H9 (cell line): ENCODE measurements at regions not wholly inside any gene's neighbourhood (a gene's known extent, or its start where the extent isn't known, plus 50 kb on each side); places are given as distances from the start of the nearest gene placed in this dataset.

ENCODE experiments used
- DNase-seq: peaks from one replicate; pipeline ENCODE4 v3.0.0-alpha.2; 2017
- H2AFZ ChIP-seq: one replicate; pipeline ENCODE4 v1.6.1; 2013; ENCODE audit warnings: mild to moderate bottlenecking, low read length, control low read depth, moderate library complexity
- H2AK5ac ChIP-seq: 2 replicates; pipeline ENCODE4 v1.6.1; 2013; ENCODE audit warnings: low read length, control low read depth, mixed read lengths; ENCODE audit not compliant: insufficient read length
- H2BK120ac ChIP-seq: one replicate; pipeline ENCODE4 v1.6.1; 2013; ENCODE audit warnings: low read depth, mild to moderate bottlenecking, low read length, control low read depth, inconsistent platforms; ENCODE audit not compliant: poor library complexity, severe bottlenecking
- H2BK12ac ChIP-seq: 2 replicates; pipeline ENCODE4 v1.6.1; 2013; ENCODE audit warnings: low read length, control low read depth, mixed read lengths, low read depth; ENCODE audit not compliant: insufficient read length
- H2BK15ac ChIP-seq: 2 replicates; pipeline ENCODE4 v1.6.1; 2013; ENCODE audit warnings: low read depth, low read length, control low read depth
- H2BK20ac ChIP-seq: one replicate; pipeline ENCODE4 v1.6.1; 2013; ENCODE audit warnings: low read depth, mild to moderate bottlenecking, low read length, control low read depth, inconsistent platforms; ENCODE audit not compliant: poor library complexity, severe bottlenecking
- H2BK5ac ChIP-seq: 2 replicates; pipeline ENCODE4 v1.6.1; 2013; ENCODE audit warnings: low read length, control low read depth, mixed read lengths; ENCODE audit not compliant: insufficient read length
- H3K14ac ChIP-seq: 2 replicates; pipeline ENCODE4 v1.6.1; 2013; ENCODE audit warnings: low read length, control low read depth; ENCODE audit not compliant: insufficient read depth
- H3K18ac ChIP-seq: 2 replicates; pipeline ENCODE4 v1.6.1; 2013; ENCODE audit warnings: low read depth, mild to moderate bottlenecking, mixed read lengths, low read length, control low read depth; ENCODE audit not compliant: insufficient read length
- H3K23ac ChIP-seq: 2 replicates; pipeline ENCODE4 v1.6.1; 2013; ENCODE audit warnings: low read length, control low read depth, mixed read lengths, low read depth; ENCODE audit not compliant: insufficient read length
- H3K23me2 ChIP-seq: 2 replicates; pipeline ENCODE4 v1.6.1; 2013; ENCODE audit warnings: low read depth, mild to moderate bottlenecking, mixed read lengths, low read length, control low read depth; ENCODE audit not compliant: insufficient read length, poor library complexity, severe bottlenecking
- H3K27ac ChIP-seq: 2 replicates; pipeline ENCODE4 v1.5.1; 2013; ENCODE audit warnings: low read length, control low read depth, mixed read lengths, low read depth; ENCODE audit not compliant: insufficient read length
- H3K27me3 ChIP-seq: 2 replicates; pipeline ENCODE4 v1.6.1; 2013; ENCODE audit warnings: low read length, control low read depth, inconsistent platforms; ENCODE audit not compliant: insufficient read depth
- H3K4ac ChIP-seq: 2 replicates; pipeline ENCODE4 v1.6.1; 2013; ENCODE audit warnings: low read depth, mild to moderate bottlenecking, control low read depth, inconsistent platforms, low read length, moderate library complexity
- H3K4me1 ChIP-seq: 2 replicates; pipeline ENCODE4 v1.6.1; 2013; ENCODE audit warnings: low read length, control low read depth, inconsistent platforms; ENCODE audit not compliant: insufficient read depth
- H3K4me2 ChIP-seq: 2 replicates; pipeline ENCODE4 v1.6.1; 2013; ENCODE audit warnings: low read length, control low read depth, mixed read lengths; ENCODE audit not compliant: insufficient read length, insufficient read depth
- H3K56ac ChIP-seq: 2 replicates; pipeline ENCODE4 v1.6.1; 2013; ENCODE audit warnings: low read depth, mild to moderate bottlenecking, mixed read lengths, low read length, control low read depth; ENCODE audit not compliant: insufficient read length
- H3K79me1 ChIP-seq: 2 replicates; pipeline ENCODE4 v1.6.1; 2013; ENCODE audit warnings: low read depth, mild to moderate bottlenecking, moderate library complexity, low read length, control low read depth, inconsistent platforms; ENCODE audit not compliant: insufficient read depth, poor library complexity, severe bottlenecking
- H3K79me2 ChIP-seq: 2 replicates; pipeline ENCODE4 v1.6.1; 2013; ENCODE audit warnings: low read length, control low read depth, inconsistent platforms; ENCODE audit not compliant: insufficient read depth
- H3K9ac ChIP-seq: 2 replicates; pipeline ENCODE4 v1.6.1; 2013; ENCODE audit warnings: low read length, control low read depth, mixed read lengths; ENCODE audit not compliant: insufficient read length; ENCODE audit errors: extremely low read depth
- H3K9me3 ChIP-seq: one replicate; pipeline ENCODE4 v1.6.1; 2013; ENCODE audit warnings: low read depth, low read length, inconsistent platforms; ENCODE audit not compliant: control insufficient read depth
- H3T11ph ChIP-seq: one replicate; pipeline ENCODE4 v1.6.1; 2013; ENCODE audit warnings: mild to moderate bottlenecking, low read length, control low read depth, inconsistent platforms
- H4K20me1 ChIP-seq: one replicate; pipeline ENCODE4 v1.6.1; 2013; ENCODE audit not compliant: control insufficient read depth, insufficient read length, insufficient read depth
- H4K5ac ChIP-seq: 2 replicates; pipeline ENCODE4 v1.6.1; 2013; ENCODE audit warnings: low read depth, mild to moderate bottlenecking, mixed read lengths, low read length, control low read depth; ENCODE audit not compliant: insufficient read length
- H4K8ac ChIP-seq: replicated peaks from 2 replicates; pipeline ENCODE4 v1.6.1; 2013; ENCODE audit warnings: low read length, control low read depth, mixed read lengths, low read depth; ENCODE audit not compliant: insufficient read length
- H4K91ac ChIP-seq: 2 replicates; pipeline ENCODE4 v1.6.1; 2013; ENCODE audit warnings: low read depth, mild to moderate bottlenecking, moderate library complexity, mixed read lengths, low read length, control low read depth; ENCODE audit not compliant: insufficient read length
- H3K27ac Mint-ChIP-seq, 3 experiments: 2 replicates in 2 of 3; 3 replicates in 1 of 3; pipeline ENCODE4 v1.8.0; 2020 to 2021; ENCODE audit warnings: mixed read lengths in 3 of 3, mild to moderate bottlenecking in 1 of 3, moderate library complexity in 1 of 3
- H3K27me3 Mint-ChIP-seq: 2 replicates; pipeline ENCODE4 v1.8.0; 2021; ENCODE audit warnings: low read depth, mild to moderate bottlenecking, moderate library complexity, mixed read lengths
- H3K36me3 Mint-ChIP-seq, 3 experiments: 2 replicates in 2 of 3; 3 replicates in 1 of 3; pipeline ENCODE4 v1.8.0; 2020 to 2021; ENCODE audit warnings: low read depth in 3 of 3, mixed read lengths in 3 of 3; ENCODE audit not compliant: insufficient read depth in 1 of 3
- H3K4me1 Mint-ChIP-seq, 2 experiments: 2 replicates each; pipeline ENCODE4 v1.8.0; 2020; ENCODE audit warnings: mixed read lengths in 2 of 2
- H3K4me3 Mint-ChIP-seq, 2 experiments: 2 replicates in 1 of 2; 3 replicates in 1 of 2; pipeline ENCODE4 v1.8.0; 2020 to 2021; ENCODE audit warnings: mild to moderate bottlenecking in 2 of 2, mixed read lengths in 2 of 2, moderate library complexity in 1 of 2
- H3K9me3 Mint-ChIP-seq, 2 experiments: 2 replicates in 1 of 2; 3 replicates in 1 of 2; pipeline ENCODE4 v1.8.0; 2020; ENCODE audit warnings: mild to moderate bottlenecking in 2 of 2, mixed read lengths in 2 of 2, moderate library complexity in 1 of 2
- CTCF ChIP-seq: fragments of 200-600 bp; sonication (generic); conservative IDR thresholded peaks from 3 replicates; pipeline ENCODE4 v1.8.0; 2021; ENCODE audit warnings: antibody characterized with exemption, mild to moderate bottlenecking
- WGBS: extraction: QIAGEN DNeasy Blood & Tissue Kit; methylation state at CpG from one replicate; pipeline ENCODE4 v1.1.7; 2013; ENCODE audit warnings: missing lambda C conversion rate, low lambda C conversion rate, mixed read lengths; ENCODE audit not compliant: insufficient read length; ENCODE audit errors: extremely low coverage; 5-methylcytosine and 5-hydroxymethylcytosine counted together

- no peaks in the 10 kb centered on the region for H3K23me2 ChIP-seq
- H3K4me1 ChIP-seq = no peaks in the 10 kb centered on the region; the same call in 1 of the 2 replicates
- H3T11ph ChIP-seq = no peak overlapping the region
- TF ChIP-seq CTCF = no peak
- no peak overlapping the region for H3K56ac ChIP-seq
- no peak overlapping the region for H3K23ac ChIP-seq
- no peak overlapping the region for H2BK20ac ChIP-seq
- no peaks in the 10 kb centered on the region for H4K20me1 ChIP-seq
- H3K27me3 Mint-ChIP-seq = no peaks in the 10 kb centered on the region
- peaks cover 0 to 4% of the 10 kb centered on the region in 2 experiments; a peak in 2 of 5 replicates for H3K9me3 Mint-ChIP-seq
- H3K9ac ChIP-seq = no peak overlapping the region
- no peaks in the 10 kb centered on the region for H3K79me1 ChIP-seq
- no peak overlapping the region for H3K4ac ChIP-seq
- H2AK5ac ChIP-seq = no peak overlapping the region
- no peak overlapping the region for H2BK5ac ChIP-seq
- peaks cover 5 to 7% of the 10 kb centered on the region in 2 experiments for H3K4me1 Mint-ChIP-seq
- peaks cover 0 to 1% (median 0%) of the 10 kb centered on the region in 3 experiments; a peak in 1 of 7 replicates for H3K36me3 Mint-ChIP-seq
- no peak overlapping the region for H2BK120ac ChIP-seq
- no peak overlapping the region for H3K4me3 Mint-ChIP-seq
- H2BK15ac ChIP-seq = no peak overlapping the region
- no peaks in the 10 kb centered on the region for H3K9me3 ChIP-seq
- no peak overlapping the region for H3K27ac ChIP-seq
- H3K27ac Mint-ChIP-seq = no peak overlapping the region
- no peak overlapping the region for H4K91ac ChIP-seq
- H3K27me3 ChIP-seq = no peaks in the 10 kb centered on the region
- no peak overlapping the region for H2BK12ac ChIP-seq
- no peak overlapping the region for H4K5ac ChIP-seq
- H3K18ac ChIP-seq = no peak overlapping the region
- H3K4me2 ChIP-seq = no peak overlapping the region
- no CpG with 5 or more reads among the region's 4 CpGs for WGBS
- H3K79me2 ChIP-seq = no peaks in the 10 kb centered on the region
- no peak for DNase-seq
- no peak overlapping the region for H4K8ac ChIP-seq
- no peak overlapping the region for H3K14ac ChIP-seq
- no peak overlapping the region for H2AFZ ChIP-seq
Observed at GRCh38 chr1:95657248-95657647, 423.2 kb downstream of the RWDD3 start.
